HG03378 (cell line): ENCODE measurements at regions not wholly inside any gene's neighbourhood (a gene's known extent, or its start where the extent isn't known, plus 50 kb on each side); places are given as distances from the start of the nearest gene placed in this dataset.
"Not testable (repeated sequence)": the region's sequence is repeated elsewhere in the genome, so short reads cannot be mapped to it uniquely, and the experiment has no call there.

Experiments used
- ATAC-seq: cut with Tn5 transposase; IDR thresholded peaks from one replicate; pipeline ENCODE4 v1.9.1; 2021; ENCODE audit warnings: mild to moderate bottlenecking, moderate library complexity; ENCODE audit not compliant: unreplicated experiment

DNA sequence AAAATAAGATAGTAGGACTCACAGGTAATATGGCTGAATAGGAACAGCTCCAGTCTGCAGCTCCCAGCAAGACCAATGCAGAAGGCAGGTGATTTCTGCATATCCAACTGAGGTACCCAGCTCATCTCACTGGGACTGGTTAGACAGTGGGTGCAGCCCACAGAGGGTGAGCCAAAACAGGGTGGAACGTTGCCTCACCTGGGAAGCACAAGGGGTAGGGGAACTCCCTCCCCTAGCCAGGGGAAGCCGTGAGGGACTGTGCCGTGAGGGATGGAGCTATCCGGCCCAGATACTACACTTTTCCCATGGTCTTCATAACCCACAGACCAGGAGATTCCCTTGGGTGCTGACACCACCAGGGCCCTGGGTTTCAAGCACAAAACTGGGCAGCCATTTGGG lies 114.8 kb upstream of the GNAI1 start:
- not testable (repeated sequence) for ATAC-seq

- ATAC-seq: peak; percentile 97
Measured at GRCh38 chr7:80018941-80019808, 115.5 kb upstream of the GNAI1 start.

GRCh38 chr7:80017101-80017698 lies 117.4 kb upstream of the GNAI1 start:
- ATAC-seq: no peak

DNA sequence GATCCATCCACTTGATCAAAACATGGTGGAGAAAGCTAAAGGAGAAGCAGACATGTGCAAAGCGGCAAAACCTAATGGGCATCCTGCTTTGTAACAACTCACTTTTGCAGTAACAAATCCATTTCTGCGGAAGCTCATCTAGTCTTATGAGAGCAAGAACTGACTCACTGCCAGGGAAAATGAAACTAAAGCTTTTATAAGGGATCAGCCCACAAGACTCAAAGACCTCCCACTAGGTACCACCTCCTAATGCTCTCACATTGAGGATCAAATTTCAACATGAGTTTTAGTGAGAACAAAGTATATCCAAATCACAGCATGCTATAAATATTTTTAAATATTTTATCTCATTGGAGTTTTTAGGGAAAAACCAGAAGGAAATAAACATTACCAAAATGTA lies 120.1 kb upstream of the GNAI1 start:
- no peak for ATAC-seq

GRCh38 chr7:80008039-80008438 lies 126.6 kb upstream of the GNAI1 start:
- ATAC-seq: no peak

- ATAC-seq: no peak
Measured at GRCh38 chr7:80002865-80003264, 131.8 kb upstream of the GNAI1 start.

GRCh38 chr7:79998363-79998762 lies 136.3 kb upstream of the GNAI1 start:
- ATAC-seq: no peak

- no peak for ATAC-seq
Measured at GRCh38 chr7:79997345-79997744, 137.3 kb upstream of the GNAI1 start.

DNA sequence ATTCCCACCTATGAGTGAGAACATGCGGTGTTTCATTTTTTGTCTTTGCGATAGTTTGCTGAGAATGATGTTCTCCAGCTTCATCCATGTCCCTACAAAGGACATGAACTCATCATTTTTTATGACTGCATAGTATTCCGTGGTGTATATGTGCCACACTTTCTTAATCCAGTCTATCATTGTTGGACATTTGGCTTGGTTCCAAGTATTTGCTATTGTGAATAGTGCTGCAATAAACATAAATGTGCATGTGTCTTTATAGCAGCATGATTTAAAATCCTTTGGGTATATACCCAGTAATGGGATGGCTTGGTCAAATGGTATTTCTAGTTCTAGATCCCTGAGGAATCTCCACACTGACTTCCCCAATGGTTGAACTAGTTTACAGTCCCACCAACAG lies 138.9 kb upstream of the GNAI1 start:
- not testable (repeated sequence) for ATAC-seq

GRCh38 chr7:79988653-79989052 lies 146.0 kb upstream of the GNAI1 start:
- ATAC-seq: no peak

GRCh38 chr7:79984210-79984609 lies 150.4 kb upstream of the GNAI1 start:
- ATAC-seq: no peak

GRCh38 chr7:79982141-79982770 lies 152.4 kb upstream of the GNAI1 start:
- no peak for ATAC-seq

DNA sequence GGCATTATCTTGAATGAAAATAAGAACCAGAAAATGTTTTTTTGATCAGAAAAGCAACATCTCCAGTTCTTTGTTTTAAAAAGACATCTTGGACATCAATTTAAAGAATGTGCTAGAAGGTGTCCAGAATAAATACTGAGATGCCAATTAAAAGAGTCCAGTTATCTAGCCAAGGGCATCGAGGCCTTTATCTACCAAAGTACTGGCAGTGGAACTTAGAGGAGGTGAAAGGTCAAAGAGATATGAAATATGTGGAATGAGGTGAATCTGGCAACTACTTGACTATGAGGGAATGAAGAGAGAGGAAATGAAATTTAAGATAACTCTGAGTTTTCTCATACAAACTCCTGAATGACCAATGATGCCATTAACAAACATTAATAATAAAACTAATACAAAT lies 154.3 kb upstream of the GNAI1 start:
- no peak for ATAC-seq

- ATAC-seq: no peak
Measured at GRCh38 chr7:79979437-79979836, 155.2 kb upstream of the GNAI1 start.

DNA sequence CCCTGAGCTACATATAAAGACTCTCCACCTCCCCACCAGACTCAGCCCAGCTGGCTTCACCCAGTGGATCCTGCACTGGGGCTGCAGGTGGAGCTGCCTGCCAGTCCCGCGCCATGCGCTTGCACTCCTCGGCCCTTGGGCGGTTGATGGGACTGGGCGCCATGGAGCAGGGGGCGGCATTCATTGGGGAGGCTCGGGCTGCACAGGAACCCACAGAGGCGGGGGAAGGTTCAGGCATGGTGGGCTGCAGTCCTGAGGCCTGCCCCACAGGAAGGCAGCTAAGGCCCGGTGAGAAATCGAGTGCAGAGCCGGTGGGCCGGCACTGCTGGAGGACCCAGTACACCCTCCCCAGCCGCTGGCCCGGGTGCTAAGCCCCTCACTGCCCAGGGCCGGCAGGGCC lies 157.2 kb upstream of the GNAI1 start:
- ATAC-seq: no peak

DNA sequence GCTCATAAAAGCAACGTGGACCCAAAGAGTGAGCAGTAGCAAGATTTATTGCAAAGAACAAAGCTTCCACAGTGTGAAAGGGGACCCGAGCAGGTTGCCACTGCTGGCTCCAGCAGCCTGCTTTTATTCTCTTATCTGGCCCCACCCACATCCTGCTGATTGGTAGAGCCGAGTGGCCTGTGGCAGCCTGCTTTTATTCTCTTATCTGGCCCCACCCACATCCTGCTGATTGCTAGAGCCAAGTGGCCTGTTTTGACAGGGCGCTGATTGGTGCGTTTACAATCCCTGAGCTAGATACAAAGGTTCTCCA lies 158.0 kb upstream of the GNAI1 start:
- not testable (repeated sequence) for ATAC-seq

DNA sequence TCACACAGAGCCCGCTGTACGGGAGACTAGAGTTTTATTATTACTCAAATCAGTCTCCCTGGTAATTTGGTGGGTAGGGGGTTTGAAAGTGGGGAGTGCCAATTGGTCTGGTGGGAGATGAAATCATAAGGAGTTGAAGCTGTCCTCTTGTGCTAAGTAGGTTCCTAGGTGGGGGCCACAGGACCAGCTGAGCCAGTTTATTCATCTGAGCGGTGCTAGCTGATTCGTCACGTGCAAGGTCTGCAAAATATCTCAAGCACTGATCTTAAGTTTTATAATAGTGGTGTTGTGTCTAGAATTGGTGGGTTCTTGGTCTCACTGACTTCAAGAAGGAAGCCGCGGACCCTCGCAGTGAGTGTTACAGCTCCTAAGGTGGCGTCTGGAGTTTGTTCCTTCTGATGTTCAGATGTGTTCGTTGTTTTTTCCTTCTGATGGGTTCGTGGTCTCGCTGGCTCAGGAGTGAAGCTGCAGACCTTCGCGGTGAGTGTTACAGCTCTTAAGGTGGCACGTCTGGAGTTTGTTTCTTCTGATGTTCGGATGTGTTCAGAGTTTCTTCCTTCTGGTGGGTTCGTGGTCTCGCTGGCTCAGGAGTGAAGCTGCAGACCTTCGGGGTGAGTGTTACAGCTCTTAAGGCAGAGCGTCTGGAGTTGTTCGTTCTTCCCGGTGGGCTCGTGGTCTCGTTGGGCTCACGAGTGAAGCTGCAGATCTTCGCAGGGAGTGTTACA lies 158.5 kb upstream of the GNAI1 start:
- not testable (repeated sequence) for ATAC-seq

DNA sequence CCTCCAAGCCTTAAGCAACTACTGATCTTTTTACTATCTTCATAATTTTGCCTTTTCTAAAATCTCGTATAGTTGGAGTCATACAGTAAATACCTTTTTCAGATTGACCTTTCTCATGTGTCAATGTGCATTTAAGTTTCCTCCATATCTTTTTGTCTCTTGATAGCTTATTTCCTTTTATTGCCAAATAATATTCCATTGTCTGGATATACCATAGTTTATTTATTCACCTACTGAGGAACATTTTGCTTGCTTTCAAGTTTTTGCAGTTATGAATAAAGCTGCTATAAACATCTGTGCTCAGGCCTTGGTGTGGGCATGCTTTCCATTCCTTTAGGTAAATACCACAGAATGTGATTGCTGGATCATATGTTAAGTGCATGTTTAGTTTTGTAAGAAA lies 161.2 kb upstream of the GNAI1 start:
- ATAC-seq: no peak

- no peak for ATAC-seq
Measured at GRCh38 chr7:79971058-79971457, 163.6 kb upstream of the GNAI1 start.

GRCh38 chr7:79968894-79969293 lies 165.7 kb upstream of the GNAI1 start:
- ATAC-seq: no peak

GRCh38 chr7:79968077-79968648 lies 166.5 kb upstream of the GNAI1 start:
- ATAC-seq: no peak
